ENCODE measurements at regions not wholly inside any gene's neighbourhood (a gene's known extent, or its start where the extent isn't known, plus 50 kb on each side); places are given as distances from the start of the nearest gene placed in this dataset.

- no TSS peak for BruUV-seq (replicated peaks)
- Histone ChIP-seq H2BK20ac (ENCODE audit: low read depth, low read length) (no peak overlapping the region), H3K9me3 (ENCODE audit: control insufficient read depth, insufficient read depth, low read length) (no peaks in the 10 kb centered on the region), H3K14ac (replicated peaks; ENCODE audit: low read depth, low read length) (no peak overlapping the region), H2AFZ (replicated peaks; ENCODE audit: low read length, poor library complexity) (no peak overlapping the region), H3K4me2 (ENCODE audit: low read depth, low read length) (no peak overlapping the region), H4K91ac (ENCODE audit: insufficient read depth, low read depth, low read length) (no peak overlapping the region), H3K4ac (ENCODE audit: low read depth, low read length) (no peak overlapping the region), H2BK5ac (ENCODE audit: low read depth, low read length, poor library complexity, severe bottlenecking) (no peak overlapping the region), H3K36me3 (ENCODE audit: control insufficient read depth, insufficient read depth, low read length) (no peaks in the 10 kb centered on the region), H3K56ac (ENCODE audit: extremely low read depth, insufficient read depth, low read length) (no peak overlapping the region), H2AK9ac (replicated peaks; ENCODE audit: low read depth, low read length, poor library complexity) (no peak overlapping the region), H3K27ac (ENCODE audit: insufficient read depth, low read length) (no peak overlapping the region), H3K9me1 (ENCODE audit: insufficient read depth, low read length) (no peaks in the 10 kb centered on the region), H3K4me3 (ENCODE audit: insufficient read depth, low read depth, low read length) (no peak overlapping the region), H2AK5ac (ENCODE audit: low read depth, low read length) (no peak overlapping the region), H2BK15ac (ENCODE audit: low read depth, low read length) (no peak overlapping the region), H3K23ac (ENCODE audit: low read depth, low read length) (no peak overlapping the region), H4K5ac (ENCODE audit: low read depth, low read length) (no peak overlapping the region), H3K9ac (ENCODE audit: low read depth, low read length) (no peak overlapping the region), H2BK120ac (ENCODE audit: low read depth, low read length) (no peak overlapping the region), H3K18ac (ENCODE audit: low read depth, low read length) (no peak overlapping the region), H3K79me1 (ENCODE audit: low read depth in 1 of 2, low read length in 2 of 2) (no peaks in the 10 kb centered on the region), H3K27me3 (ENCODE audit: control insufficient read depth, insufficient read depth, low read length) (no peaks in the 10 kb centered on the region), H3K4me1 (ENCODE audit: control insufficient read depth, insufficient read depth, low read length) (no peaks in the 10 kb centered on the region), H4K8ac (ENCODE audit: low read depth in 2 of 2, low read length in 2 of 2) (no peak overlapping the region), H4K20me1 (ENCODE audit: insufficient read depth, low read length) (no peaks in the 10 kb centered on the region)
- in situ Hi-C loops (cut with MboI; ENCODE audit: low sequenced_read_pairs), result no loop called here
- dilution Hi-C loops (cut with HindIII; ENCODE audit: low sequenced_read_pairs, unreplicated experiment), result no loop called here
- TF ChIP-seq RAD21 (IDR thresholded peaks at IDR 0.05; ENCODE audit: low read length) (no peak), MAFK (IDR thresholded peaks at IDR 0.05; ENCODE audit: low read depth, low read length) (no peak), ELK1 (IDR thresholded peaks at IDR 0.05; ENCODE audit: borderline replicate concordance, low read depth, low read length) (no peak), CEBPB (IDR thresholded peaks at IDR 0.05; ENCODE audit: low read depth, low read length) (no peak), RFX5 (IDR thresholded peaks at IDR 0.05; ENCODE audit: low read depth, low read length) (no peak), NFE2L2 (IDR thresholded peaks at IDR 0.05; ENCODE audit: low read depth, low read length) (no peak), CHD1 (IDR thresholded peaks at IDR 0.05; ENCODE audit: low read depth, low read length) (no peak), RCOR1 (IDR thresholded peaks at IDR 0.05; ENCODE audit: insufficient replicate concordance, low read length) (no peak), SMC3 (IDR thresholded peaks at IDR 0.05; ENCODE audit: low read depth, low read length) (no peak)
- no peak for DNase-seq
- WGBS, 2 experiments (ENCODE audit: extremely low coverage in 2 of 2, insufficient read length in 1 of 2), result 50% methylated on average over 1 of the region's 1 CpG; no CpG with 5 or more reads in 1 of the 2 experiments
- CTCF ChIA-PET, result no interaction called here
- ATAC-seq (ENCODE audit: low read depth), result no peak
- intact Hi-C loops (cut with micrococcal nuclease), result no loop called here
- POLR2A ChIA-PET (ENCODE audit: unreplicated experiment), result no interaction called here
Measured at GRCh38 chr13:73482556-73482955, 423.8 kb downstream of the KLF5 start.
